ENCODE measurements at regions not wholly inside any gene's neighbourhood (a gene's known extent, or its start where the extent isn't known, plus 50 kb on each side); places are given as distances from the start of the nearest gene placed in this dataset.

GRCh38 chr16:6616746-6617145 is 715.9 kb upstream of the RBFOX1 start:
- TF ChIP-seq POLR2A (IDR thresholded peaks at IDR 0.05) = no peak
- TF ChIP-seq, protein P1, sequence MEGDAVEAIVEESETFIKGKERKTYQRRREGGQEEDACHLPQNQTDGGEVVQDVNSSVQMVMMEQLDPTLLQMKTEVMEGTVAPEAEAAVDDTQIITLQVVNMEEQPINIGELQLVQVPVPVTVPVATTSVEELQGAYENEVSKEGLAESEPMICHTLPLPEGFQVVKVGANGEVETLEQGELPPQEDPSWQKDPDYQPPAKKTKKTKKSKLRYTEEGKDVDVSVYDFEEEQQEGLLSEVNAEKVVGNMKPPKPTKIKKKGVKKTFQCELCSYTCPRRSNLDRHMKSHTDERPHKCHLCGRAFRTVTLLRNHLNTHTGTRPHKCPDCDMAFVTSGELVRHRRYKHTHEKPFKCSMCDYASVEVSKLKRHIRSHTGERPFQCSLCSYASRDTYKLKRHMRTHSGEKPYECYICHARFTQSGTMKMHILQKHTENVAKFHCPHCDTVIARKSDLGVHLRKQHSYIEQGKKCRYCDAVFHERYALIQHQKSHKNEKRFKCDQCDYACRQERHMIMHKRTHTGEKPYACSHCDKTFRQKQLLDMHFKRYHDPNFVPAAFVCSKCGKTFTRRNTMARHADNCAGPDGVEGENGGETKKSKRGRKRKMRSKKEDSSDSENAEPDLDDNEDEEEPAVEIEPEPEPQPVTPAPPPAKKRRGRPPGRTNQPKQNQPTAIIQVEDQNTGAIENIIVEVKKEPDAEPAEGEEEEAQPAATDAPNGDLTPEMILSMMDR (IDR thresholded peaks at IDR 0.05) = no peak

Measured in uterus (tissue), 2 donors.